OCI-LY3 (cell line): ENCODE measurements at regions not wholly inside any gene's neighbourhood (a gene's known extent, or its start where the extent isn't known, plus 50 kb on each side); places are given as distances from the start of the nearest gene placed in this dataset.

Source experiments
- H2AFZ ChIP-seq: fragments of 200-600, 300-600 bp; shearing (Covaris generic); 2 replicates; pipeline ENCODE4 v1.6.0; 2014; ENCODE audit warnings: antibody characterized with exemption, low read depth, low read length
- H3K27ac ChIP-seq: fragments of 200-600, 300-600 bp; sonication (generic); 2 replicates; pipeline ENCODE4 v1.5.1; 2014; ENCODE audit warnings: mild to moderate bottlenecking, low read length, moderate library complexity, mixed read lengths
- H3K27me3 ChIP-seq: fragments of 200-600, 300-600 bp; sonication (generic); 2 replicates; pipeline ENCODE4 v1.6.1; 2014; ENCODE audit warnings: low read depth, low read length, mixed read lengths
- H3K36me3 ChIP-seq: fragments of 200-600, 300-600 bp; sonication (generic); replicated peaks from 2 replicates; pipeline ENCODE3; 2014; ENCODE audit warnings: low read depth, low read length, mixed read lengths
- H3K4me1 ChIP-seq: fragments of 300-600, 200-600 bp; sonication (generic); 2 replicates; pipeline ENCODE4 v1.6.1; 2014; ENCODE audit warnings: low read length, mixed read lengths
- H3K4me2 ChIP-seq: fragments of 200-600, 300-600 bp; sonication (generic); 2 replicates; pipeline ENCODE4 v1.6.1; 2014; ENCODE audit warnings: low read length, mixed read lengths
- H3K4me3 ChIP-seq: fragments of 300-600, 200-600 bp; sonication (generic); 2 replicates; pipeline ENCODE4 v1.5.1; 2014; ENCODE audit warnings: antibody characterized with exemption, mild to moderate bottlenecking, low read length, moderate library complexity
- H3K79me2 ChIP-seq: fragments of 300-600, 200-600 bp; shearing (Covaris generic); 2 replicates; pipeline ENCODE4 v1.6.1; 2014; ENCODE audit warnings: mild to moderate bottlenecking, low read length, mixed read lengths
- H3K9ac ChIP-seq: fragments of 300-600, 200-600 bp; shearing (Covaris generic); 2 replicates; pipeline ENCODE4 v1.6.0; 2014; ENCODE audit warnings: mild to moderate bottlenecking, low read length, moderate library complexity
- H3K9me3 ChIP-seq: fragments of 200-600, 300-600 bp; shearing (Covaris generic); 2 replicates; pipeline ENCODE4 v1.6.1; 2014; ENCODE audit warnings: low read length, mixed read lengths; ENCODE audit not compliant: insufficient read depth
- H4K20me1 ChIP-seq: fragments of 200-600, 300-600 bp; sonication (generic); 2 replicates; pipeline ENCODE4 v1.6.1; 2016; ENCODE audit warnings: low read length, mixed read lengths; ENCODE audit not compliant: insufficient read depth
- EZH2phosphoT487 ChIP-seq: fragments of 200-600 bp; shearing (Covaris generic); IDR thresholded peaks from 2 replicates; pipeline ENCODE4 v1.6.1; 2018; ENCODE audit warnings: antibody characterized with exemption, mixed run types, low read depth
- TF ChIP-seq, protein P1 (sequence below): fragments of 200-600, 300-600 bp; sonication (generic); IDR thresholded peaks from 2 replicates; pipeline ENCODE4 v1.5.1; 2014; ENCODE audit warnings: antibody characterized with exemption, low read length, low read depth

DNA sequence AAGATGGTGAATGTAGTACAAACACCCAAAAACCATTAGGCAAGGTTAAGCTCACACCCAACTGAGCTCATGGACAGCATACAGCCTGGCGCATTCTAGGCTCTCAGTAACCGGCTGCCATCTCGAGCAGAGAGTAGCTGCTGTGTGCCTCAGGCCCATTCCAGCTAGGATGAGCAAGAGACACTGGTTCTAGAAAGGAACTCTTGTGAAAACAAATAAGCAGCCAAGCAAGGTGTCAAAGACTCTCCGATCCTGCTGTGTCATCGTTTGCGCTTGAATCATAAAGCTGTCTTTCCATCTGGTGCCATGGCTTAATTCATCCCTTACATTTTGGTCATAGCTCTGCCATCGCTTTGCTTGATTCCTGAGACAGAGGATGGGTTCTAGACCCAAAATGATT lies 135.4 kb upstream of the MSX2 start:
- H3K4me2 ChIP-seq: no peak overlapping the region
- peaks cover 5% of the 10 kb centered on the region for H3K9me3 ChIP-seq
- H4K20me1 ChIP-seq: no peaks in the 10 kb centered on the region
- no peaks in the 10 kb centered on the region for H3K27me3 ChIP-seq
- no peak overlapping the region for H3K4me3 ChIP-seq
- no peak overlapping the region for H3K27ac ChIP-seq
- H3K36me3 ChIP-seq: peaks cover 3% of the 10 kb centered on the region
- TF ChIP-seq, protein P1, sequence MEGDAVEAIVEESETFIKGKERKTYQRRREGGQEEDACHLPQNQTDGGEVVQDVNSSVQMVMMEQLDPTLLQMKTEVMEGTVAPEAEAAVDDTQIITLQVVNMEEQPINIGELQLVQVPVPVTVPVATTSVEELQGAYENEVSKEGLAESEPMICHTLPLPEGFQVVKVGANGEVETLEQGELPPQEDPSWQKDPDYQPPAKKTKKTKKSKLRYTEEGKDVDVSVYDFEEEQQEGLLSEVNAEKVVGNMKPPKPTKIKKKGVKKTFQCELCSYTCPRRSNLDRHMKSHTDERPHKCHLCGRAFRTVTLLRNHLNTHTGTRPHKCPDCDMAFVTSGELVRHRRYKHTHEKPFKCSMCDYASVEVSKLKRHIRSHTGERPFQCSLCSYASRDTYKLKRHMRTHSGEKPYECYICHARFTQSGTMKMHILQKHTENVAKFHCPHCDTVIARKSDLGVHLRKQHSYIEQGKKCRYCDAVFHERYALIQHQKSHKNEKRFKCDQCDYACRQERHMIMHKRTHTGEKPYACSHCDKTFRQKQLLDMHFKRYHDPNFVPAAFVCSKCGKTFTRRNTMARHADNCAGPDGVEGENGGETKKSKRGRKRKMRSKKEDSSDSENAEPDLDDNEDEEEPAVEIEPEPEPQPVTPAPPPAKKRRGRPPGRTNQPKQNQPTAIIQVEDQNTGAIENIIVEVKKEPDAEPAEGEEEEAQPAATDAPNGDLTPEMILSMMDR: no peak
- TF ChIP-seq EZH2phosphoT487: no peak
- peaks cover 18% of the 10 kb centered on the region for H3K4me1 ChIP-seq
- no peaks in the 10 kb centered on the region for H3K79me2 ChIP-seq
- no peak overlapping the region for H3K9ac ChIP-seq
- H2AFZ ChIP-seq: no peak overlapping the region

DNA sequence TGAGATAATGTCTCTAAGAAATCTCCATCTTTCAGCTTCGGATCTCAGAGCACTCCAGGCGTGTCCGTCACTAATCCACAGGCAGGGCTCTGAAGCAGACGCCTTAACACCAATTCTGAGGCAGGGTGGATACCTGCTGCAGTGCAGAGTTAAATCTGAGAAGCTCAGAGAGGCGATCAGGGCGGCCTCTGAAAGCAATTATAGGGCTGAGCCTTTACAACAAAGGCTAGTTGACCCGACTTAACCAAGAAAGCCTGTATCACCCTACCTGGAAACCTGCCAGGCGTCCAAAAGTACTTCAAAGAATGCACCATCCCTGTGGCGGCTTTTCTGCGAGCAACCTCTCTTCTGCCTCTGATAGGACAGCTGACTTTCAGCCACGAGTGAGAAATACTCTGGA lies 134.8 kb upstream of the MSX2 start:
- no peak overlapping the region for H3K4me3 ChIP-seq
- H4K20me1 ChIP-seq: no peaks in the 10 kb centered on the region
- H3K36me3 ChIP-seq: peaks cover 3% of the 10 kb centered on the region
- H3K27ac ChIP-seq: no peak overlapping the region
- TF ChIP-seq, protein P1: no peak
- TF ChIP-seq EZH2phosphoT487: no peak
- no peak overlapping the region for H2AFZ ChIP-seq
- H3K4me1 ChIP-seq: peaks cover 18% of the 10 kb centered on the region
- H3K9me3 ChIP-seq: peaks cover 5% of the 10 kb centered on the region
- H3K4me2 ChIP-seq: no peak overlapping the region
- H3K79me2 ChIP-seq: no peaks in the 10 kb centered on the region
- H3K9ac ChIP-seq: no peak overlapping the region
- no peaks in the 10 kb centered on the region for H3K27me3 ChIP-seq

DNA sequence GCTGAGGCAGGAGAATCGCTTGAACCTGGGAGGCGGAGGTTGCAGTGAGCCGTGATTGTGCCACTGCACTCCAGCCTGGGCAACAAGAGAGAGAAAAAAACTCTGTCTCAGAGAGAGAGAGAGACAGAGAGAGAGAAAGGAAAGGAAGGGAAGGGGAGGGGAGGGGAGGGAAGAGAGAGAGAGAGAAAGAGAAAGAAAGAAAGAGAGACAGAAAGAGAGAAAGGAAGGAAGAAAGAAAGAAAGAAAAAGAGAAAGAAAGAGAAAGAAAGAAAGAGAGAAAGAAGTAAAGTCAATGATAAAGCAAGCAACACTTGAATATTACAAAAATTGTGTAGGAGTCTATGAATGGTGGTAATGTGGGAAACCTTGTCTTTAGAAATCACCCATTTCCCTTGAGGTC lies 133.6 kb upstream of the MSX2 start:
- Histone ChIP-seq H3K4me1 (peaks cover 18% of the 10 kb centered on the region), H3K9ac (no peak overlapping the region), H3K9me3 (peaks cover 5% of the 10 kb centered on the region), H3K27ac (no peak overlapping the region), H4K20me1 (no peaks in the 10 kb centered on the region), H3K4me3 (no peak overlapping the region), H2AFZ (no peak overlapping the region), H3K79me2 (no peaks in the 10 kb centered on the region), H3K27me3 (no peaks in the 10 kb centered on the region), H3K36me3 (peaks cover 3% of the 10 kb centered on the region), H3K4me2 (no peak overlapping the region)
- no peak for TF ChIP-seq EZH2phosphoT487
- TF ChIP-seq, protein P1: no peak

DNA sequence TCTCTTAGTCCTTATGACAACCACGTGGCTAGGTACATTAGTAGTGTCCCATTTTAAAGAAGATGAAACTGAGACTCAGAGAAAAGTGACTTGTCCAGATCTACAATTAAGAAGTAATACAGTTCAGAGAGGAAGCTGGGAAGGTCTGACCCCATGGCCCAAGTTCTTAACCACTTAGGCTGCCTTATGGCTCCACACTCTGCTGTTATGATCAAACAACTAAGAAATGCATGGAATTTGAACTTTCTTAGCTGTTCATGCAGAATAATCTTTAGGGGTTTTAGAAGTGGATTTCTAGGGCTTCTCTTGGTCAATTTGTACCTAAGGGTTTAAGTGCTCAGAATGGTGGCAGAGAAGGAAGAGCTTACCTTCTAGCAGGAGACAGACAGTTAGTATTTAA lies 128.0 kb upstream of the MSX2 start:
- TF ChIP-seq EZH2phosphoT487: no peak
- TF ChIP-seq, protein P1: no peak
- H3K27me3 ChIP-seq: no peaks in the 10 kb centered on the region
- H3K27ac ChIP-seq: no peak overlapping the region
- H3K4me1 ChIP-seq: no peaks in the 10 kb centered on the region
- no peak overlapping the region for H3K4me2 ChIP-seq
- no peak overlapping the region for H3K9ac ChIP-seq
- no peaks in the 10 kb centered on the region for H4K20me1 ChIP-seq
- no peaks in the 10 kb centered on the region for H3K9me3 ChIP-seq
- H3K4me3 ChIP-seq: no peak overlapping the region
- no peaks in the 10 kb centered on the region for H3K36me3 ChIP-seq
- H3K79me2 ChIP-seq: no peaks in the 10 kb centered on the region
- H2AFZ ChIP-seq: no peak overlapping the region
